ENCODE measurements at regions not wholly inside any gene's neighbourhood (a gene's known extent, or its start where the extent isn't known, plus 50 kb on each side); places are given as distances from the start of the nearest gene placed in this dataset.
A peak's percentile ranks its signal among the peaks of the same experiment; 100 is the strongest.

GRCh38 chr15:89421219-89421618 lies 75.2 kb downstream of the RHCG start:
- DNase-seq, result no peak

GRCh38 chr15:89419370-89419984 lies 76.9 kb downstream of the RHCG start:
- peak; percentile 80 for DNase-seq

- no peak for DNase-seq
Measured at GRCh38 chr15:89417206-89417725, 79.1 kb downstream of the RHCG start.

- peak; percentile 92 for DNase-seq
Measured at GRCh38 chr15:89416339-89417183, 79.8 kb downstream of the RHCG start.

- DNase-seq, result no peak
Measured at GRCh38 chr15:89414571-89414970, 79.9 kb upstream of the POLG start.

GRCh38 chr15:89413877-89414276 lies 79.3 kb upstream of the POLG start:
- no peak for DNase-seq

- DNase-seq, result no peak
Measured at GRCh38 chr15:89412905-89413411, 78.3 kb upstream of the POLG start.

- DNase-seq, result no peak
Measured at GRCh38 chr15:89410039-89410435, 75.4 kb upstream of the POLG start.

- no peak for DNase-seq
Measured at GRCh38 chr15:89409184-89410038, 74.8 kb upstream of the POLG start.

- DNase-seq, result no peak
Measured at GRCh38 chr15:89408372-89409183, 74.0 kb upstream of the POLG start.

GRCh38 chr15:89406940-89407607 lies 72.5 kb upstream of the POLG start:
- DNase-seq, result peak; percentile 44

GRCh38 chr15:89406218-89406939 lies 71.8 kb upstream of the POLG start:
- DNase-seq, result no peak

GRCh38 chr15:89405494-89405893 lies 70.9 kb upstream of the POLG start:
- DNase-seq, result no peak

GRCh38 chr15:89404023-89404422 lies 69.4 kb upstream of the POLG start:
- DNase-seq, result no peak

GRCh38 chr15:89402518-89402805 lies 67.8 kb upstream of the POLG start:
- DNase-seq, result no peak

- no peak for DNase-seq
Measured at GRCh38 chr15:89401631-89402517, 67.2 kb upstream of the POLG start.

GRCh38 chr15:89400782-89401545 lies 66.3 kb upstream of the POLG start:
- no peak for DNase-seq

GRCh38 chr15:89400116-89400781 lies 65.6 kb upstream of the POLG start:
- DNase-seq, result no peak
